ENCODE measurements at regions not wholly inside any gene's neighbourhood (a gene's known extent, or its start where the extent isn't known, plus 50 kb on each side); places are given as distances from the start of the nearest gene placed in this dataset.
A peak's percentile ranks its signal among the peaks of the same experiment; 100 is the strongest.

- Histone ChIP-seq H2BK12ac (ENCODE audit: low read depth, low read length) (no peak overlapping the region), H3K56ac (replicated peaks; ENCODE audit: insufficient read length, low read depth, low read length) (no peak overlapping the region), H3K18ac (ENCODE audit: extremely low read depth, low read length) (no peak overlapping the region), H3K4me3 (ENCODE audit: extremely low read depth in 1 of 4, insufficient read depth in 2 of 4, low read depth in 3 of 4, low read length in 4 of 4) (no peak overlapping the region), H3K36me3 (ENCODE audit: control insufficient read depth in 2 of 4, insufficient read depth in 4 of 4, low read length in 3 of 4) (no peaks in the 10 kb centered on the region), H3K14ac (ENCODE audit: insufficient read length) (no peak overlapping the region), H3K27me3 (replicated peaks in 1 of 4; ENCODE audit: control insufficient read depth in 3 of 4, extremely low read depth in 1 of 4, insufficient read depth in 3 of 4, low read length in 3 of 4) (peaks cover 0 to 1% (median 0%) of the 10 kb centered on the region in 4 experiments; a peak in 1 of 7 replicates), H2BK20ac (ENCODE audit: low read length) (no peak overlapping the region), H3K27ac (ENCODE audit: low read depth, low read length) (no peak overlapping the region), H3K4ac (replicated peaks; ENCODE audit: insufficient read length, low read depth, low read length) (no peak overlapping the region), H3K9me3 (ENCODE audit: insufficient read depth in 2 of 2, low read depth in 1 of 2, low read length in 1 of 2) (peaks cover 3 to 4% of the 10 kb centered on the region in 2 experiments; a peak in 2 of 4 replicates), H4K91ac (replicated peaks; ENCODE audit: insufficient read length, low read length) (no peak overlapping the region), H2AFZ (ENCODE audit: low read length) (no peak overlapping the region), H2AK5ac (ENCODE audit: low read depth, low read length) (no peak overlapping the region), H4K8ac (ENCODE audit: extremely low read depth, insufficient read depth, low read length) (no peak overlapping the region), H3K23me2 (ENCODE audit: low read depth, low read length) (no peaks in the 10 kb centered on the region), H3K79me1 (ENCODE audit: low read depth, low read length) (no peaks in the 10 kb centered on the region), H2BK120ac (replicated peaks; ENCODE audit: low read depth, low read length) (no peak overlapping the region), H2BK15ac (ENCODE audit: low read length) (no peak overlapping the region), H4K20me1 (replicated peaks in 1 of 2; ENCODE audit: control insufficient read depth in 1 of 2, insufficient read depth in 2 of 2, low read length in 2 of 2) (no peaks in the 10 kb centered on the region), H3K4me2 (ENCODE audit: insufficient read depth in 1 of 2, low read depth in 2 of 2, low read length in 2 of 2) (no peak overlapping the region), H3K4me1 (replicated peaks in 1 of 4; ENCODE audit: control insufficient read depth in 3 of 4, insufficient read depth in 4 of 4, low read length in 3 of 4) (no peaks in the 10 kb centered on the region; a peak in 1 of 7 replicates), H3K23ac (ENCODE audit: insufficient read length) (no peak overlapping the region), H4K5ac (ENCODE audit: insufficient read length, low read depth, low read length) (no peak overlapping the region), H2BK5ac (ENCODE audit: low read depth, low read length) (no peak overlapping the region), H3K79me2 (ENCODE audit: control insufficient read depth in 1 of 2, insufficient read depth in 2 of 2, low read length in 2 of 2) (no peaks in the 10 kb centered on the region), H3K9ac (replicated peaks in 1 of 4; ENCODE audit: extremely low read depth in 1 of 4, low read depth in 3 of 4, low read length in 3 of 4) (peak overlapping the region in 1 of 4 experiments; percentile 49; a peak in 1 of 7 replicates)
- ChIA-PET POLR2A (ENCODE audit: partially characterized antibody) (no interaction called here), CTCF (ENCODE audit: partially characterized antibody) (no interaction called here)
- WGBS, 2 experiments (ENCODE audit: extremely low coverage in 1 of 2, insufficient coverage in 1 of 2, insufficient read length in 1 of 2, insufficient replicate concordance in 2 of 2, low coverage in 1 of 2, low lambda C conversion rate in 2 of 2, missing lambda C conversion rate in 1 of 2) = 94% methylated on average over 3 of the region's 3 CpGs; no CpG with 5 or more reads in 1 of the 2 experiments
- DNase-seq (ENCODE audit: low read depth in 1 of 2, low spot score in 2 of 2) (no peak), FAIRE-seq (no peak)
- TF ChIP-seq SIN3A (conservative IDR thresholded peaks at IDR 0.05 in 1 of 2, IDR thresholded peaks at IDR 0.05 in 1 of 2; ENCODE audit: low read depth in 1 of 2, low read length in 2 of 2) = no peak
Observed at GRCh38 chr1:95562230-95562629, 328.2 kb downstream of the RWDD3 start.

All from H1 (cell line).